Fibroblast of pulmonary artery (primary cell): ENCODE measurements at regions not wholly inside any gene's neighbourhood (a gene's known extent, or its start where the extent isn't known, plus 50 kb on each side); places are given as distances from the start of the nearest gene placed in this dataset.
A peak's percentile ranks its signal among the peaks of the same experiment; 100 is the strongest.

Experiments
- DNase-seq: peaks from one replicate; pipeline ENCODE4 v3.0.0-alpha.2; 2010; ENCODE audit warnings: low read depth
- H3K4me3 ChIP-seq: replicated peaks from 2 replicates; pipeline ENCODE4 v1.5.1; 2011; ENCODE audit warnings: low read depth, mild to moderate bottlenecking, control low read depth, low read length, moderate library complexity
- TF ChIP-seq, protein P1 (sequence below): IDR thresholded peaks from 2 replicates; pipeline ENCODE4 v1.5.1; 2011; ENCODE audit warnings: mild to moderate bottlenecking, control low read depth, low read length, inconsistent platforms; ENCODE audit errors: missing control alignments

DNA sequence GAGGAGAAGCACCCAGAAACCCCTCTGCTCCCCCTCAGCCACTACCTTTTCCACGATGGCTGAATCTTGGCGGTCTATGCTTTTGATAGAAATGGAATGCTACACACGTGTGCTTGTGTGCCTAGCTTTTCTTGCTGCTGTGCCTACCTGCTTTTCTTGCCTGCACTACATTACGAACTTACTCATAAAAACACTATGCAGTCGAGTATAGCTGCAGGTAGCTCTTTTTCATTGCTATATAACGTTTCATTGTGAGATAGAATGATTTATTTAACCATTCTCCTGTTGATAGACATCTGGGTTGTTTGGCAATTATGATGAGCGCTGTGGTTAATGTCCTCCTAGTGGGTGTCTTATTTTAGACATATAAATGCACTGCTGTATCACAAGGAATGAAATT lies 67.9 kb upstream of the NCOR2 start:
- TF ChIP-seq, protein P1, sequence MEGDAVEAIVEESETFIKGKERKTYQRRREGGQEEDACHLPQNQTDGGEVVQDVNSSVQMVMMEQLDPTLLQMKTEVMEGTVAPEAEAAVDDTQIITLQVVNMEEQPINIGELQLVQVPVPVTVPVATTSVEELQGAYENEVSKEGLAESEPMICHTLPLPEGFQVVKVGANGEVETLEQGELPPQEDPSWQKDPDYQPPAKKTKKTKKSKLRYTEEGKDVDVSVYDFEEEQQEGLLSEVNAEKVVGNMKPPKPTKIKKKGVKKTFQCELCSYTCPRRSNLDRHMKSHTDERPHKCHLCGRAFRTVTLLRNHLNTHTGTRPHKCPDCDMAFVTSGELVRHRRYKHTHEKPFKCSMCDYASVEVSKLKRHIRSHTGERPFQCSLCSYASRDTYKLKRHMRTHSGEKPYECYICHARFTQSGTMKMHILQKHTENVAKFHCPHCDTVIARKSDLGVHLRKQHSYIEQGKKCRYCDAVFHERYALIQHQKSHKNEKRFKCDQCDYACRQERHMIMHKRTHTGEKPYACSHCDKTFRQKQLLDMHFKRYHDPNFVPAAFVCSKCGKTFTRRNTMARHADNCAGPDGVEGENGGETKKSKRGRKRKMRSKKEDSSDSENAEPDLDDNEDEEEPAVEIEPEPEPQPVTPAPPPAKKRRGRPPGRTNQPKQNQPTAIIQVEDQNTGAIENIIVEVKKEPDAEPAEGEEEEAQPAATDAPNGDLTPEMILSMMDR: no peak

DNA sequence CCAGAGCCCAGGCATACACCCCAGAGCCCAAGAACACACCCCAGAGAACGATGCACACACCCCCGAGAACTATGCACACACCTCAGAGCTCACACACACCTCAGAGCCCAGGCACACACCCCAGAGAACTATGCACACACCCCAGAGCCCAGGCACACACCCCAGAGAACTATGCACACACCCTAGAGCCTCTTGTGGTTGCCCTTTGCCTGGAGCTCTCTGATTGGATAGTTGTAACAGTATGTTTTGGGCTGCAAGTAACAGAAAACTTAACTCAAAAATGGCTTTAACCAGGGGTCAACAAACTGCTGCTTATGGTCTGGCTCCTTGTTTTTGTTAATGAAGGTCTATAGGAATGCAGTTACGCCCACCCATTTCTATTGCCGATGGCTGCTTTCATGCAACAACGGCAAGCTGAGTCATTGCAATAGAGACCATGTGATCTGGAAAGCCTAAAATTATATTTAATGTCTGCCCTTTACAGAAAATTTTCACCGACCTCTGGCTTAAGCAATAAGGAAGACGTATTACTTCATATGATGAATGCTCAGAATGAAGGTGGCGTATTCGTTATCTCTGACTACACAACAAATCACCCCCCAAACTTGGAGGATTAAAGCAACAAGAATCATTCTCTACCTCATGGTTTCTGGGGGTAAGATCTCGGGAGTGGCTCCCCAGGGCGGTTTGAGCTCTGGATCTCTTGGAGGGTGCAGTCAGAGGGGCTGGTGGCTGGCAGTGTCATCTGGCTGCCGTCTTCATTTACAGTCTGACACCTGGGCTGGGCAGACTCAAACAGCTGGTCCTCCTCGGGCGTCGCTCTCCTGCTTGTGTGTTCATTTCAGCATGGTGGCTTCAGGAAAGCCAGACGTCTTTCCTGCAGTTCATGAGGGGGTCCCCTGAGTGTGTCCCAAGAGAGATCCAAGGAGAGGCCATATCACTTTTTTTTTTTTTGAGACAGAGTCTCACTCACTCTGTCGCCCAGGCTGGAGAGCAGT lies 66.3 kb upstream of the NCOR2 start:
- TF ChIP-seq, protein P1: no peak
- H3K4me3 ChIP-seq: no peak overlapping the region
- peak; percentile 80 for DNase-seq

More for the DNA sequence above, 67.9 kb upstream of the NCOR2 start:
- DNase-seq: no peak
- no peak overlapping the region for H3K4me3 ChIP-seq

DNA sequence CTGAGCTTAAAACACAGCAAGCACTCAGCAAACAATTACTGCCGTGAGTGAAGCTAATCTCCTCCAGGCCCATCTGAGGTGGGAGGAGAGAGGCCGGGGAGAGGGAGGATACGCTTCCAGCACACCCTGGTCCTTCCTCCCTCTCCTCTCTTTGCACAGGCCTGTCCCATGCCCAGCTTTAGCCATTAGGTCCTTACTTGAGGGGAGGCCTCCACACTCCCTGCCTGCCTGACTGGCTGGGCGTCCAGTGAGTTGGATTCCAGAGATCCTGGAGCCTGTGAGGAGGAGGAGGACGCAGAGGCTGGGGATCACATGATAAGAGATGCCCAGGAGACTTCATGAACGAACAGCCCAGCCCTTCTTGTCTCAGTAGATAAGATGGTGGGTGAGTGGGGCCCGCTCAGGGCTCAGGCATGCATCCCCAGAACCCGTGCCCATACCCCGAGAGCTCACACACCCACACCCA lies 65.1 kb upstream of the NCOR2 start:
- peak; percentile 40 for DNase-seq
- no peak overlapping the region for H3K4me3 ChIP-seq
- TF ChIP-seq, protein P1: no peak

DNA sequence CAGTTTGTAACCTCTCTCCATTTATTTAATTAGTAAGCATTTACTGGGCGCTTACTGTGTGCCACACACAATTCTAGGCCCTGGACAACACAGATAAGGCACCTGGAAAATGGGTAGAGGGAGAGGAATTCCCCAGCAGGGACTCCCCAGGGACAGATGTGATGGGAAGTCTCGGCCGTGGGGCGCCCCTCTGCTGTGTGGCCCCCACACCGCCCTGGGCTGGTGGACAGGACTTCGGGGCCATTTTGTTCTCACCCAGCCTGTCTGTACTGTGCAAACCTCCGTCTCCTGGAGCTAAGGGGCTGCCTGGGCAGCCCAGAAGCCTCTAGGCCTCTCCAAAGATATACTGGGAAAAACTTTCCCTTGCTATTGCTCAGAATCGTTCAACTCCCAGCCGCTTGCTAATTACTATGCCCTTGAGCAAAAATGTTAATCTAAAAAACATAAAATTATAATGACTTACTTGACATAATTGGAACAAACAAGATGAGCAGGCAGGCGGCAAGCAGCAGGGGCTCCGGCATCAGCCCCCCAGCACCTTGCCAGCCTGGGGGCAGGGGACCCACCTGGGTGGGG lies 64.4 kb upstream of the NCOR2 start:
- TF ChIP-seq, protein P1: no peak
- no peak for DNase-seq
- H3K4me3 ChIP-seq: no peak overlapping the region

DNA sequence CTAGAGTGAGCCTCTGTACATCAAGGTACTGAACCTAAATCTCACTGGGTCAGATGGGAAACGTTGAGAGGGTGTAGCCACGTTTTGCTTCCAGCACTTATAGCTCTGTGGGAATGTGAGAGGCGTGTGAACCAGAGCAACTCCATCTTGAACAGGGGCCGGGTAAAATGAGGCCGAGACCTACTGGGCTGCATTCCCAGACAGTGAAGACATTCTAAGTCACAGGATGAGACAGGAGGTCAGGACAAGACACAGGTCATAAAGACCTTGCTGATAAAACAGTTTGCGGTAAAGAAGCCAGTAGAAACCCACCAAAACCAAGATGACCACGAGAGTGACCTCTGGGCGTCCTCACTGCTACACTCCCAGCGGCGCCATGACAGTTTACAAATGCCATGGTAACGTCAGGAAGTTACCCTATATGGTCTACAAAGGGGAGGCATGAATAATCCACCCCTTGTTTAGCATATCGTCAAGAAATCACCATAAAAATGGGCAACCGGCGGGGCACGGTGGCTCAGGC lies 63.4 kb upstream of the NCOR2 start:
- TF ChIP-seq, protein P1: no peak
- H3K4me3 ChIP-seq: no peak overlapping the region
- no peak for DNase-seq

DNA sequence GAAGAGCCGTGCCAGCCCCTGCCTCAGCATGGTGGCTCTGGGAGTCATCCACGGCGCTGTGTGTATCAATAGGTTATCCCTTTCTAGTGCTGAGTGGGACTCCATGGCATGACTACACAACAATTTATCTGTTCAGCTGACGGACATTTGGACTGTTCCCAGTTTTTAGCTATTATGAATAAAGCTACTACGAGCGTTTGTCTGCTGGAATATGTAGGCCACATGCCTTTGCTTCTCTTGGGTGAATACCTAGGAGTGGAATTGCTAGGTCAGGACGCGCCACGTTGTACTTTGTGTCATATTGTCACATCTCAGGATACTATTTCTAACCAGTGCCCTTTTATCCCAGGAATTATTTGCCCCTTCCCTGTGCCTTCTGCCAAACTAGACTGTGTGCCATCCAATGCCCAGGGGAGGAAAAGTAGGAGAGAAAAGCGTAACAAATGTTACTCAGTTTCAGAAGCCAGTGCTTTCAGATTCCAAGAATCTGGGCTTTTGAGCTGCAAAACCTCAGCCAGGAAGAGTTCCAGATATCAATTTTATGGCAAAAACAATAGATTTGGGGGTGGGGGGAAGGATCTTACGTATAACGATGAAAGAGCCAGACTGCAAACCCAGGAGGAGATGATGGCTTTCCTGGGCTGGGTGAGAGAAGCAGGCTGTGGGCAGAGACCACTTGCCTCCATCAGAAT lies 62.5 kb upstream of the NCOR2 start:
- TF ChIP-seq, protein P1: no peak
- DNase-seq: no peak
- no peak overlapping the region for H3K4me3 ChIP-seq
